GM21381 (cell line): ENCODE measurements at regions not wholly inside any gene's neighbourhood (a gene's known extent, or its start where the extent isn't known, plus 50 kb on each side); places are given as distances from the start of the nearest gene placed in this dataset.

ENCODE experiments used
- ATAC-seq: cut with Tn5 transposase; IDR thresholded peaks from one replicate; pipeline ENCODE4 v1.9.1; 2021; ENCODE audit warnings: mild to moderate bottlenecking, moderate library complexity; ENCODE audit not compliant: unreplicated experiment

DNA sequence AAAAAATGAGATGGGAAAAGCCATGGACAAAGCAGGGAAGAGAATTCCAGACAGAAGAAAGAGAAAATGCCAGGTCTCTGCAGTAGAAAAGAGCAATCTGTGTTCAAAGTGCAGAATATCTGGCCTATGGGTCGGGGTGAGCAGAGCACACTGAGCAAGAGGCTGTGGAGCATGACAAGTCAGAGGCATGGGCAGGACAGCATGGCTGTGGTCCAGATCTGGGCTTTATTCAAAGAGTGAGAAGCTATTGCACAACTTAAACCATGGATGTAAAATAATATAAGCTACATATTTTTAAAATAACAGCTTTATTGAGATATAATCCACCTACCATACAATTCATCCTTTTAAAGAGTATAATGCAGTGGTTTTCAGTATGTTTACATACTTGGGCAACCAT, 133.1 kb upstream of the SPDL1 start:
- ATAC-seq = no peak

- ATAC-seq = no peak
Observed at GRCh38 chr5:169448826-169449225, 134.7 kb upstream of the SPDL1 start.

- ATAC-seq = no peak
Observed at GRCh38 chr5:169445191-169445590, 138.4 kb upstream of the SPDL1 start.

GRCh38 chr5:169442913-169443784, 140.4 kb upstream of the SPDL1 start:
- ATAC-seq = no peak

DNA sequence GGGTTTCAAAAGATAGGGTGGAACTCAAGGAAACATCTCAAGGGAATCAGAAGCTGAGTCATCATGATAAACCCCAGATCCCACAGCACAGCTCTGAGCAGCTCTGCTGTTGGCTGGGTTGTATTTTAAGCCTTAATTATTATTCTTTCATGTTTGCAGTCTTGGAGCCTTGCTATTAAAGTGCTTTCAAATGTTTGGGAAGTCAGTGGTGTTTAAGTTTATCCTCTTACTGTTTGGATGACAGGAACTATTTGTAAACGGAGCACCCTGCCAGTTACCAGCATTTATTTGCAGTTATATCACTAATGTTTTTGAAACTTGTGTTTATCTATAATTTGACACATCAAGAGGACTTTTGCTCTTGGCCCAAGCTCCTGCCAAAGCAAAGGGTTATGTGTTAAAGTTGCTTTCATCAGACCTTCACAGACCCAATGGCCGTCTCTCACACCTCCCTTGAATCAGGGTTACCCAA, 141.1 kb upstream of the SPDL1 start:
- ATAC-seq = no peak

DNA sequence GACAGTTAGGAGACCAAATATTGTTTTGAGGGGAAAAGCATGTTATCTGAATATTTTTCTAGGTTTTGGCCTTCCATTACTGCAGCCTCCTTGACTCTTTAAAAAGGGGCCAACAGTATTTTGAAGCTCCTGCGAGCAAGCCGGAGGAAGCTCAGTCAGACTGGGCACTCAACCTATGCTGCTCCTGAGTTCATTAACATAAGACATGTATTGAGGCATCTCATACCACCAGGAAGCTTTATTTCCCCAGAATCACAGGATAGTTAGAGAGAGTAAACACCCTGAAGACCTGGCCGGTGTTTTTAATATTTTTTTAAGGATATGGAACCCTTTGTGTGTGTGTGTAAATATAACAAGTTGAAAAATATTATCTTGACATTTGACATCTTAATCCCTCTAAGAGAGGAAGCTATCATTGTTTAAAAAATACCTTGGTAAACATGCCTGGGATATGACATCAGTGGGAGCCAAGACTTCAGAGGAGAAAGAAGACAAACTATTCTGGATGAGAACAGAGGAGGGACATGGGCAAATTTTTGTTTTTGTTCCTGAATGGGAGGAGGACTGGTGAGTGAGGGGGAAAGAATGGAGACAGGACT, 139.3 kb upstream of the SLIT3 start:
- no peak for ATAC-seq

- no peak for ATAC-seq
Observed at GRCh38 chr5:169439362-169439761, 138.4 kb upstream of the SLIT3 start.

- no peak for ATAC-seq
Observed at GRCh38 chr5:169435506-169436229, 134.7 kb upstream of the SLIT3 start.

GRCh38 chr5:169433221-169433651, 132.3 kb upstream of the SLIT3 start:
- ATAC-seq = no peak

DNA sequence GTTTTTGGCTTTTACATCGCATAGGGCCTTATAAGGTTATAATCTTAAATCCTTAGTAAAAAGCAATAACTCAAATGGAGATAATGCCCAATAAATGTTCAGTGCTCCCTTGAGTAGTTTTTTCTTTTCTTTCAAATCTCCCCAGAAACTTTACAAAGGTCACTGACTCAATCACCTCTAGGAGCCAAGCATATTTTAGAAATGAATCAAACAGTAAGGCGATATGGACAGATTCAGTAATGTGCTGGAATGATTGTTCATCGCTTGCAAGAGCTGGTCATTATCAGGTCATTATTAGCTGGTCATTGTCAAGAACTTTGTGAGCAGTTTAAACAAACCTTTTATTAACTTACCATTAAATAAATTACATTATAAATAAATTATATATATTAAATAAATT, 130.4 kb upstream of the SLIT3 start:
- ATAC-seq = no peak

- ATAC-seq = no peak
Observed at GRCh38 chr5:169430671-169431070, 129.7 kb upstream of the SLIT3 start.

DNA sequence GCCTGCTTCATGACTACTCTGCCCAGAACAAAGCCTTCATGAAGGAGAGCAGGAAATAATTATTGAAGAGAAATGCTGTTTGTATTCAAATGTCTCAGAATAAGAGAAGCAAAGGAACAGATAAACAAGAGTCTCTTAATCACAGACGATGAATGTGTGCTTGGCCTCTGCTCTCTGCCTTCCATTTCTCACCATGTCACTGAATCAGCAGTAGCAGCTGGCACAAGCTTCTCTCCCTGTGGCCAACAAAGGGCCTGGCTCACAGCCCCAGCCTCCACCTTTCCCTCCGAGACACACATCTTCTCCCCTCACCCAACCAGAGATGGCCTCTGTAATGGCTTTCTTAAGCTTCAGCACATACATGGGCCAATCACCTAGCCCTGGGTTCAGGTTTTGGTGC, 128.1 kb upstream of the SLIT3 start:
- ATAC-seq = no peak

DNA sequence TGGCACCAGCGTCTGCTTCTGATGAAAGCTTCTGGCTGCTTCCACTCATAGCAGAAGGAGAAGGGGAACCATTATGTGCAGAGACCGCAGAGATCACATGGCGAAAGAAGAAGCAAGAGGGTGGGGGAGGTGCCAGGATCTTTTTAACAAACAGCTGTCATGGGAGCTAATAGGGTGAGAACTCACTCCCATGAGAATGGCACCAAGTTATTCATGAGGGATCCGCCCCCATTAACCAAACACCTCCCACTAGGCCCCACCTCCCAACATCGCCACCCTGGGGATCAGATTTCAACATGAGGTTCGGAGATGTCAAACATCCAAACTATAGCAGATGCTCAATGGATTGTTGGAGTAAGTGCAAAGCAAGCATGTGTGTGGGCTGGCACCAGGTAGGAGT, 125.8 kb upstream of the SLIT3 start:
- no peak for ATAC-seq

GRCh38 chr5:169424670-169425378, 123.9 kb upstream of the SLIT3 start:
- ATAC-seq = no peak

- no peak for ATAC-seq
Observed at GRCh38 chr5:169424279-169424655, 123.3 kb upstream of the SLIT3 start.

DNA sequence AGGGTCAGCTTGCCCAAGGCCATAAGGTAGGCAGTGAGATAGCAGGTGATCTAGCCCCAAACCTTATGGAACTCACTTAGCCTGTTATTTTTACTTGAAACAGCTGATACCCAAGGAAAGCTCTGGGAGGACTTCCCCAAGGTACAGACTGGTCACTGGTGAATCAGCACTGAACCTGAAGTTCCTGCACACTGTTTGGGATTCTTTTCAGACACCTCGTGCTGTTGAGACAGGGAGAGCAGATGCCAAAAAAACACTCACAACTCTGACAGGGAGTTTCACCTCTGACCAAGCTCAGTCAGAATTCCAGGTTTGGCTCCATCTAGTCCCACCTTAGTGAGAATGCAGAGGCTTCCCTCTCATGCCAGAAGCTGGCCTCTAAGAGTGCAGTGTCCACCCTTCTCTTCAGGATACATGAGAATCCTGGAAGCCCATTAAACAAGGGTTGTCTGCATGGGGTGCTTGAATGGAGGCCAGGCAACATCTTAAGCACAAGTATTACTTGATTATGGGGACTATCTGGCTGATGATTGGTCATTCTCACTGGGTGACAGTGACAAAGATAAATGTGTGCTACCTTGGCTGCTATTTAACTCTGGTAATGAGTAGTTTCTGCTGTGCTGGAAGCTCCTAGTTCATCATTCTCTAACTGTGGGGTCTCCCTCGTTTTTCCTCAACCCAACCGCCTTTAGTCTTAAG, 122.8 kb upstream of the SLIT3 start:
- ATAC-seq = no peak

DNA sequence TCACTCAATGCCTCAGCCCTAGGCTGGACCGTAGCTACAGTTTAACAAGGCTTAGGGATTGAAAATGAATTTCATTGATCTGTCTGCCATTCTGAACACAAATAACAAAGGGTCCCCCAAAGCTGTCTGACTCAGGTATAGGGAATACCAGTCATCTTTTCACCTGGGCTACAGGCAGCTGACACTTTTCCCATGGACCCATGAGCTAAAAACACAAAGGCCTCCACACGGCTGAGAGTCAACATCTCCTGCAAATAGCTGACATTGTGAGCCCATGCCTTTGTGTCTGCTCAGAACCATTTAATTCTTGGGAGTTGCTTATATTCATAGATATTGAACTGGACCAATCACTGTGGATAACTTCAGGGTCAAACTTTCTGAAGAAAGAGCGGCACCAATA, 121.1 kb upstream of the SLIT3 start:
- no peak for ATAC-seq

GRCh38 chr5:169421677-169422076, 120.7 kb upstream of the SLIT3 start:
- no peak for ATAC-seq

GRCh38 chr5:169417676-169418075, 116.7 kb upstream of the SLIT3 start:
- no peak for ATAC-seq

DNA sequence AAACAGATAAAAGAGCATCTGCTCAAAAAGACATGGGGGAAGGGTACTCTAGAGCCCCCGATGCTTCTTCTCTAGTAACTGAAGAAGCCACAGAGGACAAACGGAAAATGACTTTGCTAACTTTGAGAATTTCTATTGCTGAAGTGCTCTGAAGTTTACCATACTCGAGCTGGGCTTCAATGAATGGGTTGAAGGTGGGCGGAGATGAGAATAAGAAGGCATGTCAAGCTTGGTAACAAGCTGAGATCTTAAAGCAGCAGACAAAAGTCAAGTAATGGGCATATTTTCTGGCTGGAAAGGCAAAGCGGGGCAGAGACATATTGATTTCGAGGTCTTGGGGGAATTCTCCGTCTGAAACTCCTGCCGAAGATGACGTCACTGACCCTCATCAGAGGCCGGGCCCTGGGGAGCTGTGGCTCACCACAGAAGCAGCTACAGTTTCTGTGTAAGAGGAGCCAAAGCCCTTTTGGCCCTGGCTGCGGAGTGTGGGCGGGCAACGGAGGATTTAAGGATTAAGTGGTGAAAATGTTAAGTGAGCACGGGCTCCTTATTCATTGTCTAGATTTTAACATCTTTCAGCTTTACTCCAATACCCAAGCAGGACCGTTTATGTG, 115.8 kb upstream of the SLIT3 start:
- ATAC-seq = peak; percentile 96
